Fibroblast of the aortic adventitia (primary cell): ENCODE measurements at regions not wholly inside any gene's neighbourhood (a gene's known extent, or its start where the extent isn't known, plus 50 kb on each side); places are given as distances from the start of the nearest gene placed in this dataset.

Source experiments
- DNase-seq: peaks from one replicate; pipeline ENCODE4 v3.0.0-alpha.2; 2010; ENCODE audit warnings: low read depth
- H3K4me3 ChIP-seq: 2 replicates; pipeline ENCODE4 v1.5.1; 2011; ENCODE audit warnings: low read depth, mild to moderate bottlenecking, control low read depth, low read length, moderate library complexity
- CTCF ChIP-seq: IDR thresholded peaks from 2 replicates; pipeline ENCODE4 v1.5.1; 2011; ENCODE audit warnings: mild to moderate bottlenecking, low read length, control low read depth, inconsistent platforms; ENCODE audit not compliant: insufficient read depth

DNA sequence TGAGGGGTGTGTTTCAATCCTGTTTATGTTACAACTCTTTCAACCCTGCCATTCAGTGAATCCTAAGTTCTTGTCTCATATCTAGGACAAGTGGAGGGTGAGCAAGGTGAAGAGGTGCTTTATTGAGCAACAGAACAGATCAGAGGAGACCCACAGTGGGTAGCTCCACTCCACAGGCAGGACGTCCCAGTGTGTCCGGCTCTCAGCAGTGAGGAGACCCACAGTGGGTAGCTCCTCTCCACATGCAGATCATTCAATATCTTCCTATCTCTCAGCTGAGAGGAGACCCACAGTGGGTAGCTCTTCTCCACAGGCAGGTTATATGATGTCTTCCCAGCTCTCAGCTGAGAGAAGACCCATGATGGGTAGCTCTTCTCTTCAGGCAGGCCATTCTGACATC, 556.7 kb downstream of the SI start:
- DNase-seq, result no peak
- TF ChIP-seq CTCF, result no peak
- no peak overlapping the region for H3K4me3 ChIP-seq

DNA sequence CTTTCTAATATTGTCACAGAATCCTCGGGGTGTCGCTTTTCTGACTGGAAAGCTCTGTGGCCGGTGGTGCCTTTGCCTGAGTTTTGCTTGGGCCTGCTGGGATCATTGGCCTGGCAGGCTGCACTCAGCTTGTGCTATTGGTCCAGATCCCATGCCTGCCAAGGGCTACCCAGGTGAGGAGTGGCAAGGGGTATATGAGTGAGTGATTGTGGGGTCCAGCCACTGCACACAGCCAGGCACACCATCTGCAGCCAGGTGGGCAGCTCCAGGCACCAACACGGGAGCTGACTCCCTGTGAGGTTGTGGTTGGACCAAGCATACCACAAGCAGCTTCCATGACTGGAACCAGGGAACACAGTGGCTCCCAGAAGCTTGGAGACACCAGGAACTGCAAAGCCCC, 557.2 kb downstream of the SI start:
- H3K4me3 ChIP-seq, result no peak overlapping the region
- DNase-seq, result no peak
- no peak for TF ChIP-seq CTCF

- no peak for TF ChIP-seq CTCF
- H3K4me3 ChIP-seq, result no peak overlapping the region
- DNase-seq, result no peak
Measured at GRCh38 chr3:164515256-164515655, 563.0 kb downstream of the SI start.

- no peak for DNase-seq
- no peak overlapping the region for H3K4me3 ChIP-seq
- no peak for TF ChIP-seq CTCF
Measured at GRCh38 chr3:164514576-164514975, 563.7 kb downstream of the SI start.

GRCh38 chr3:164507886-164508285, 570.4 kb downstream of the SI start:
- no peak overlapping the region for H3K4me3 ChIP-seq
- no peak for TF ChIP-seq CTCF
- no peak for DNase-seq

GRCh38 chr3:164498917-164499316, 579.4 kb downstream of the SI start:
- DNase-seq, result no peak
- H3K4me3 ChIP-seq, result no peak overlapping the region
- TF ChIP-seq CTCF, result no peak

- DNase-seq, result no peak
- no peak for TF ChIP-seq CTCF
- H3K4me3 ChIP-seq, result no peak overlapping the region
Measured at GRCh38 chr3:164488893-164489292, 589.4 kb downstream of the SI start.
